ENCODE measurements at regions not wholly inside any gene's neighbourhood (a gene's known extent, or its start where the extent isn't known, plus 50 kb on each side); places are given as distances from the start of the nearest gene placed in this dataset.

GRCh38 chr10:44006771-44007170, 358.1 kb upstream of the ZNF32 start:
- Mint-ChIP-seq H3K4me3 (ENCODE audit: low read depth, unreplicated experiment) (no peak overlapping the region), H3K27ac (ENCODE audit: unreplicated experiment) (no peak overlapping the region), H3K27me3 (ENCODE audit: unreplicated experiment) (no peaks in the 10 kb centered on the region), H3K4me1 (ENCODE audit: low read depth, unreplicated experiment) (no peaks in the 10 kb centered on the region), H3K9me3 (ENCODE audit: low read depth, unreplicated experiment) (peaks cover 10% of the 10 kb centered on the region), H3K36me3 (ENCODE audit: insufficient read depth, unreplicated experiment) (no peaks in the 10 kb centered on the region)
- intact Hi-C loops (cut with micrococcal nuclease; ENCODE audit: unreplicated experiment), result no loop called here
- CTCF ChIA-PET, result no interaction called here
- BruUV-seq (replicated peaks), result no TSS peak
- TF ChIP-seq, protein P1, sequence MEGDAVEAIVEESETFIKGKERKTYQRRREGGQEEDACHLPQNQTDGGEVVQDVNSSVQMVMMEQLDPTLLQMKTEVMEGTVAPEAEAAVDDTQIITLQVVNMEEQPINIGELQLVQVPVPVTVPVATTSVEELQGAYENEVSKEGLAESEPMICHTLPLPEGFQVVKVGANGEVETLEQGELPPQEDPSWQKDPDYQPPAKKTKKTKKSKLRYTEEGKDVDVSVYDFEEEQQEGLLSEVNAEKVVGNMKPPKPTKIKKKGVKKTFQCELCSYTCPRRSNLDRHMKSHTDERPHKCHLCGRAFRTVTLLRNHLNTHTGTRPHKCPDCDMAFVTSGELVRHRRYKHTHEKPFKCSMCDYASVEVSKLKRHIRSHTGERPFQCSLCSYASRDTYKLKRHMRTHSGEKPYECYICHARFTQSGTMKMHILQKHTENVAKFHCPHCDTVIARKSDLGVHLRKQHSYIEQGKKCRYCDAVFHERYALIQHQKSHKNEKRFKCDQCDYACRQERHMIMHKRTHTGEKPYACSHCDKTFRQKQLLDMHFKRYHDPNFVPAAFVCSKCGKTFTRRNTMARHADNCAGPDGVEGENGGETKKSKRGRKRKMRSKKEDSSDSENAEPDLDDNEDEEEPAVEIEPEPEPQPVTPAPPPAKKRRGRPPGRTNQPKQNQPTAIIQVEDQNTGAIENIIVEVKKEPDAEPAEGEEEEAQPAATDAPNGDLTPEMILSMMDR (IDR thresholded peaks at IDR 0.05; ENCODE audit: unreplicated experiment), result no peak
- DNase-seq, result no peak

DNA sequence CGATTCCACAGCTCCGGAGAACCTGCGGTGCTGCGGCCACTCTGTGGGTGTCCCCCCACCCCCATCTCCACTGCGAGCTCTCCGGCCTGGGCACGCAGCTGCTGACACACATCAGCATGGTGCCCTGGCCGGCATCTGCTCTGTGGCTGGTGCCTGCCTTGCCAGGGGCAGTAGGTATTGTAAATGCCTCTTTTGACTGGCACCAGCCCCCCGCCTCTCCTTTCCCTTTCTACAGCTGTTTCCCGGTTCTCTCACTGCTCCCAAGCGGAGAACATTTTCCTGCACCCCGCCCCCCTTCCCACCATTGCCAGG, 357.1 kb upstream of the ZNF32 start:
- Mint-ChIP-seq H3K36me3 (ENCODE audit: insufficient read depth, unreplicated experiment) (no peaks in the 10 kb centered on the region), H3K27ac (ENCODE audit: unreplicated experiment) (no peak overlapping the region), H3K9me3 (ENCODE audit: low read depth, unreplicated experiment) (peaks cover 10% of the 10 kb centered on the region), H3K27me3 (ENCODE audit: unreplicated experiment) (no peaks in the 10 kb centered on the region), H3K4me3 (ENCODE audit: low read depth, unreplicated experiment) (no peak overlapping the region), H3K4me1 (ENCODE audit: low read depth, unreplicated experiment) (no peaks in the 10 kb centered on the region)
- no peak for DNase-seq
- no TSS peak for BruUV-seq (replicated peaks)
- TF ChIP-seq, protein P1 (IDR thresholded peaks at IDR 0.05; ENCODE audit: unreplicated experiment), result no peak
- intact Hi-C loops (cut with micrococcal nuclease; ENCODE audit: unreplicated experiment), result no loop called here
- CTCF ChIA-PET, result no interaction called here

- no TSS peak for BruUV-seq (replicated peaks)
- Mint-ChIP-seq H3K4me3 (ENCODE audit: low read depth, unreplicated experiment) (no peak overlapping the region), H3K9me3 (ENCODE audit: low read depth, unreplicated experiment) (peaks cover 10% of the 10 kb centered on the region), H3K27me3 (ENCODE audit: unreplicated experiment) (no peaks in the 10 kb centered on the region), H3K36me3 (ENCODE audit: insufficient read depth, unreplicated experiment) (no peaks in the 10 kb centered on the region), H3K4me1 (ENCODE audit: low read depth, unreplicated experiment) (no peaks in the 10 kb centered on the region), H3K27ac (ENCODE audit: unreplicated experiment) (no peak overlapping the region)
- CTCF ChIA-PET, result no interaction called here
- intact Hi-C loops (cut with micrococcal nuclease; ENCODE audit: unreplicated experiment), result no loop called here
- no peak for DNase-seq
- TF ChIP-seq, protein P1 (IDR thresholded peaks at IDR 0.05; ENCODE audit: unreplicated experiment), result no peak
Measured at GRCh38 chr10:44004913-44005787, 356.5 kb upstream of the ZNF32 start.

DNA sequence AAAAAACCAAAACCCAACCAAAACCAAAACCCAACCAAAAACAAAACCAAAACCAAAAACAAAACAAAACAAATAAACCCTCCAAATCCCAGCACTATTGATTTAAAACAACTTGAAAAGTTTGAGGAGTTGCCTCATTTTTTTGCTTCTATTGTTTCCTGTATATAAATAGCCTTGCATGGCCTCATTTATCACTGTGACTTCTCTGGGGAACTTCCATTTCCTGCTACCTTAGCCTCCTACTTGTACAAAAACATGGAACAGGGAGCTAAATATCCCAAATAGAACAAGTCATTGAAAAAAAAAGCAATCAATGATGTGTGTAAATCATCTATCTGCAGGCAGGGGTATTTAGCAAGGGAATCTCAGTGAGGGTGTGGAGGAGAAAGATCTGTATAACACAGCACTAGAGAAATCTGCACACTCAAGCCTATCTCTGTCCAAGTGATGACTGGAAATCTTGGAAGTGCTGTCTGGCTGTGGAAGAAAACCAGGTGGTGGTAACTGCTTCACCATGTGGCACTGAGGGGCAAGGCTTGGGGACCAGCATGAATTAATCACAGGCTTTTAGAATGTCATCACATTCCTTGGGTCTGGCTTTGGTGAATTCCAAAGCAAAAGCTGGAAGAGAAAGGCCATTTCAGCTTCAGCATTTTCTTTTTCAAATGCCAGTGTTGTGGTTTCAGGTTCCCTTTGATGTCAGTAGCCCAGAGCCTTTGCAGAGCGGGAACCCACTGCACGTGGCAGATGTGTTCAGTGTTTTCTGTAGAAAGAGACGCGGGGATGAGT, 349.5 kb upstream of the ZNF32 start:
- H3K36me3 Mint-ChIP-seq (ENCODE audit: insufficient read depth, unreplicated experiment), result no peaks in the 10 kb centered on the region
- CTCF ChIA-PET, result no interaction called here
- intact Hi-C loops (cut with micrococcal nuclease; ENCODE audit: unreplicated experiment), result no loop called here
- BruUV-seq (replicated peaks), result no TSS peak
- TF ChIP-seq, protein P1 (IDR thresholded peaks at IDR 0.05; ENCODE audit: unreplicated experiment), result no peak
- no peak overlapping the region for H3K4me3 Mint-ChIP-seq (ENCODE audit: low read depth, unreplicated experiment)
- no peak for DNase-seq
- no peaks in the 10 kb centered on the region for H3K27me3 Mint-ChIP-seq (ENCODE audit: unreplicated experiment)
- no peaks in the 10 kb centered on the region for H3K4me1 Mint-ChIP-seq (ENCODE audit: low read depth, unreplicated experiment)
- H3K9me3 Mint-ChIP-seq (ENCODE audit: low read depth, unreplicated experiment), result peaks cover 10% of the 10 kb centered on the region
- H3K27ac Mint-ChIP-seq (ENCODE audit: unreplicated experiment), result no peak overlapping the region

All from Calu3 (cell line).